MCF 10A (cell line): ENCODE measurements at regions not wholly inside any gene's neighbourhood (a gene's known extent, or its start where the extent isn't known, plus 50 kb on each side); places are given as distances from the start of the nearest gene placed in this dataset.

Experiments used
- BruUV-seq: library from RNA; stranded (reverse); fragments of 400-500 nt; replicated peaks from 2 replicates; lab custom pipeline; 2021; lab: Mats Ljungman, UMichigan
- CTCF ChIA-PET: fragments of 300-600 bp; sonication (Branson Sonifier 250); formaldehyde crosslinking; extraction: SDS; loops from one replicate; lab custom pipeline; 2021; ENCODE audit warnings: antibody characterized with exemption, inconsistent platforms; lab: Yijun Ruan, JAX
- POLR2A ChIA-PET: fragments of 300-600, 350-650 bp; sonication (Branson Sonifier 250); formaldehyde crosslinking; extraction: SDS; loops from one replicate; lab custom pipeline; 2020; ENCODE audit warnings: antibody characterized with exemption, inconsistent platforms; lab: Yijun Ruan, JAX
- DNase-seq: peaks from one replicate; pipeline ENCODE4 v3.0.0-alpha.2; 2018; ENCODE audit not compliant: unreplicated experiment
- H3K27ac Mint-ChIP-seq: one replicate; pipeline ENCODE4 v1.8.0; 2022; ENCODE audit warnings: mild to moderate bottlenecking, low read depth, mixed read lengths; ENCODE audit not compliant: unreplicated experiment
- H3K27me3 Mint-ChIP-seq: one replicate; pipeline ENCODE4 v1.8.0; 2022; ENCODE audit warnings: mixed read lengths; ENCODE audit not compliant: insufficient read depth, unreplicated experiment
- H3K36me3 Mint-ChIP-seq: one replicate; pipeline ENCODE4 v1.8.0; 2022; ENCODE audit warnings: mild to moderate bottlenecking, moderate library complexity, mixed read lengths; ENCODE audit not compliant: insufficient read depth, unreplicated experiment
- H3K4me1 Mint-ChIP-seq: one replicate; pipeline ENCODE4 v1.8.0; 2022; ENCODE audit warnings: mixed read lengths; ENCODE audit not compliant: insufficient read depth, unreplicated experiment
- H3K4me3 Mint-ChIP-seq: one replicate; pipeline ENCODE4 v1.8.0; 2022; ENCODE audit warnings: mild to moderate bottlenecking, moderate library complexity, mixed read lengths; ENCODE audit not compliant: unreplicated experiment
- H3K9me3 Mint-ChIP-seq: one replicate; pipeline ENCODE4 v1.8.0; 2022; ENCODE audit warnings: mixed read lengths; ENCODE audit not compliant: unreplicated experiment
- CTCF ChIP-seq: fragments of 200-600 bp; IDR thresholded peaks from one replicate; pipeline ENCODE4 v1.8.0; 2022; ENCODE audit warnings: antibody characterized with exemption, mild to moderate bottlenecking; ENCODE audit not compliant: unreplicated experiment
- intact Hi-C: fragments of 100-400 bp; cut with micrococcal nuclease; formaldehyde crosslinking; loops from 2 replicates; pipeline ENCODE4 v1.14.1; 2022

- no TSS peak for BruUV-seq
- Mint-ChIP-seq H3K9me3 (no peaks in the 10 kb centered on the region), H3K36me3 (no peaks in the 10 kb centered on the region), H3K4me1 (no peaks in the 10 kb centered on the region), H3K27ac (no peak overlapping the region), H3K27me3 (no peaks in the 10 kb centered on the region), H3K4me3 (no peak overlapping the region)
- no peak for TF ChIP-seq CTCF
- DNase-seq: no peak
- intact Hi-C loops: no loop called here
- CTCF ChIA-PET: interaction anchor here (0.6 kb wide), 1 partner anchor 198 kb away, joined by 3 read pairs; no protein-coding TSS in a partner anchor
- POLR2A ChIA-PET: no interaction called here
These were observed 372.6 kb downstream of the TFAP2A start for GRCh38 chr6:10042280-10042679.

GRCh38 chr6:10033223-10033829, 381.5 kb downstream of the TFAP2A start:
- Mint-ChIP-seq H3K4me1 (peaks cover 7% of the 10 kb centered on the region), H3K27ac (no peak overlapping the region), H3K27me3 (no peaks in the 10 kb centered on the region), H3K9me3 (no peaks in the 10 kb centered on the region), H3K4me3 (no peak overlapping the region), H3K36me3 (no peaks in the 10 kb centered on the region)
- no peak for TF ChIP-seq CTCF
- peak; percentile 80 for DNase-seq
- ChIA-PET CTCF (interaction anchor here (1.0 kb wide), 1 partner anchor 130 kb away, joined by 3 read pairs; no protein-coding TSS in a partner anchor), POLR2A (interaction anchor here (0.7 to 2.4 kb wide), 2 partner anchors 34 to 51 kb away, joined by 3 to 6 read pairs; no protein-coding TSS in a partner anchor)
- intact Hi-C loops: loop anchor here (5.0 kb wide), 1 partner anchor 204 kb away; no protein-coding TSS in a partner anchor
- BruUV-seq: no TSS peak

GRCh38 chr6:10031617-10032016, 383.3 kb downstream of the TFAP2A start:
- no peak for TF ChIP-seq CTCF
- ChIA-PET CTCF (interaction anchor here (1.4 kb wide), 1 partner anchor 32 kb away, joined by 4 read pairs; no protein-coding TSS in a partner anchor), POLR2A (interaction anchor here (0.7 to 2.4 kb wide), 3 partner anchors 16 to 617 kb away, joined by 3 to 6 read pairs (median 3); no protein-coding TSS in a partner anchor)
- no peaks in the 10 kb centered on the region for H3K27me3 Mint-ChIP-seq
- intact Hi-C loops: loop anchor here (1.0 to 5.0 kb wide), 3 partner anchors 206 to 384 kb away; partner anchors contain the start of gene TFAP2A
- no peak for DNase-seq
- BruUV-seq: no TSS peak
- peaks cover 7% of the 10 kb centered on the region for H3K4me1 Mint-ChIP-seq
- H3K36me3 Mint-ChIP-seq: no peaks in the 10 kb centered on the region
- H3K4me3 Mint-ChIP-seq: no peak overlapping the region
- no peak overlapping the region for H3K27ac Mint-ChIP-seq
- no peaks in the 10 kb centered on the region for H3K9me3 Mint-ChIP-seq

- intact Hi-C loops: loop anchor here (1.0 to 5.0 kb wide), 3 partner anchors 206 to 384 kb away; partner anchors contain the start of gene TFAP2A
- CTCF ChIA-PET: interaction anchor here (0.6 to 1.6 kb wide), 16 partner anchors 9 to 508 kb away, joined by 3 to 13 read pairs (median 4); partner anchors contain the start of gene TFAP2A
- Mint-ChIP-seq H3K27me3 (no peaks in the 10 kb centered on the region), H3K9me3 (no peaks in the 10 kb centered on the region), H3K4me1 (peaks cover 7% of the 10 kb centered on the region), H3K4me3 (no peak overlapping the region), H3K36me3 (no peaks in the 10 kb centered on the region), H3K27ac (no peak overlapping the region)
- peak; percentile 54 for TF ChIP-seq CTCF
- DNase-seq: peak; percentile 49
- no TSS peak for BruUV-seq
- POLR2A ChIA-PET: interaction anchor here (1.5 kb wide), 1 partner anchor 383 kb away, joined by 6 read pairs; no protein-coding TSS in a partner anchor
These were observed 383.8 kb downstream of the TFAP2A start for GRCh38 chr6:10030942-10031537.
